Caco-2 (cell line): ENCODE measurements at regions not wholly inside any gene's neighbourhood (a gene's known extent, or its start where the extent isn't known, plus 50 kb on each side); places are given as distances from the start of the nearest gene placed in this dataset.

Source experiments
- BruUV-seq: library from RNA; stranded (reverse); fragments of 400-500 nt; replicated peaks from 2 replicates; lab custom pipeline; 2021; lab: Mats Ljungman, UMichigan
- CTCF ChIA-PET: fragments of 300-600 bp; sonication (Branson Sonifier 250); formaldehyde crosslinking; loops from one replicate; lab custom pipeline; 2022; ENCODE audit warnings: antibody characterized with exemption; lab: Charles Lee
- POLR2A ChIA-PET: fragments of 300-600 bp; sonication (Branson Sonifier 250); formaldehyde crosslinking; loops from one replicate; lab custom pipeline; 2022; ENCODE audit warnings: antibody characterized with exemption; lab: Charles Lee
- DNase-seq, 2 experiments: peaks; one replicate each; pipeline versions ENCODE4 v3.0.0 to v3.0.0-alpha.2; 2020 to 2022
- H3K27me3 ChIP-seq: replicated peaks from 2 replicates; pipeline ENCODE4 v1.6.0; 2011; ENCODE audit warnings: low read length; ENCODE audit not compliant: control insufficient read depth, insufficient read depth
- H3K36me3 ChIP-seq: 2 replicates; pipeline ENCODE4 v1.5.1; 2011; ENCODE audit warnings: low read length; ENCODE audit not compliant: control insufficient read depth, insufficient read depth
- H3K4me1 ChIP-seq: fragments of 250-450 bp; sonication (Bioruptor Pico); 2 replicates; pipeline ENCODE4 v1.5.1; 2020; ENCODE audit warnings: mild to moderate bottlenecking
- H3K4me3 ChIP-seq: 2 replicates; pipeline ENCODE4 v1.5.1; 2011; ENCODE audit warnings: low read depth, mild to moderate bottlenecking, control low read depth, low read length
- H3K9me3 ChIP-seq: fragments of 250-450 bp; sonication (Bioruptor Pico); 2 replicates; pipeline ENCODE4 v1.5.1; 2020; ENCODE audit warnings: mild to moderate bottlenecking, moderate library complexity
- H3K27ac Mint-ChIP-seq: one replicate; pipeline ENCODE4 v1.8.0; 2022; ENCODE audit warnings: mixed read lengths; ENCODE audit not compliant: unreplicated experiment
- H3K27me3 Mint-ChIP-seq: one replicate; pipeline ENCODE4 v1.8.0; 2022; ENCODE audit warnings: mixed read lengths; ENCODE audit not compliant: insufficient read depth, unreplicated experiment
- H3K36me3 Mint-ChIP-seq: one replicate; pipeline ENCODE4 v1.8.0; 2022; ENCODE audit warnings: mild to moderate bottlenecking, mixed read lengths; ENCODE audit not compliant: insufficient read depth, unreplicated experiment
- H3K4me1 Mint-ChIP-seq: one replicate; pipeline ENCODE4 v1.8.0; 2022; ENCODE audit warnings: low read depth, mixed read lengths; ENCODE audit not compliant: unreplicated experiment
- H3K4me3 Mint-ChIP-seq: one replicate; pipeline ENCODE4 v1.8.0; 2022; ENCODE audit warnings: mild to moderate bottlenecking, moderate library complexity, mixed read lengths; ENCODE audit not compliant: unreplicated experiment
- H3K9me3 Mint-ChIP-seq: one replicate; pipeline ENCODE4 v1.8.0; 2022; ENCODE audit warnings: mixed read lengths; ENCODE audit not compliant: unreplicated experiment
- intact Hi-C: fragments of 100-400 bp; cut with micrococcal nuclease; formaldehyde crosslinking; loops from one replicate; pipeline ENCODE4 v1.10.0; 2022; ENCODE audit not compliant: unreplicated experiment
- TF ChIP-seq, protein P1 (sequence below), 2 experiments: fragments of 200-600 bp in 1 of 2; IDR thresholded peaks; 1 replicate in 1 of 2; 2 replicates in 1 of 2; pipeline versions ENCODE4 v1.5.1 to v1.8.0; 2011 to 2022; ENCODE audit warnings: antibody characterized with exemption in 1 of 2, control low read depth in 1 of 2, inconsistent platforms in 1 of 2, low read depth in 1 of 2, low read length in 1 of 2, mild to moderate bottlenecking in 1 of 2, moderate library complexity in 1 of 2; ENCODE audit not compliant: insufficient read depth in 1 of 2, severe bottlenecking in 1 of 2, unreplicated experiment in 1 of 2

DNA sequence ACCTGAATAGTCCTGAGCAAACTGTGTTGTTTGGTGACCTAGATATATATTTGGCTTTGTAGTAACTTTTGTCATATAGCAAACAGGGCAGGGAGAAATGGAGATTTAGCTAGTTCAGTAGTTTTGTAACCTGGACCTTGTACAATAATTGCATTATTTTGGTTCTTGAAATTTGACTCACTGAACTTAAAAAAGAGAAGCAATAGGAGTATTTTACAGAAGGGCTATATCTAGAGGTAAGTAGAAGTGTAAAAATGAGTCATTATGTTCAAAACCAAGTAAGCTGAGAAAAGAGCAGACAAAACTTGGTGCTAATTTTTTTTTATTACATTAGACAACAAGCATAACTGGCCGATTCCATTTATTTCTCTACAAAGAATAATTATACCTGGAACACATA lies 505.4 kb downstream of the ZIC1 start:
- H3K27ac Mint-ChIP-seq = no peak overlapping the region
- no peak overlapping the region for H3K4me3 Mint-ChIP-seq
- H3K4me1 ChIP-seq = no peaks in the 10 kb centered on the region
- BruUV-seq = no TSS peak
- CTCF ChIA-PET = interaction anchor here (0.6 kb wide), 1 partner anchor 163 kb away, joined by 3 read pairs; no protein-coding TSS in a partner anchor
- POLR2A ChIA-PET = no interaction called here
- no peaks in the 10 kb centered on the region for H3K36me3 ChIP-seq
- H3K4me1 Mint-ChIP-seq = no peaks in the 10 kb centered on the region
- H3K9me3 Mint-ChIP-seq = no peaks in the 10 kb centered on the region
- TF ChIP-seq, protein P1, sequence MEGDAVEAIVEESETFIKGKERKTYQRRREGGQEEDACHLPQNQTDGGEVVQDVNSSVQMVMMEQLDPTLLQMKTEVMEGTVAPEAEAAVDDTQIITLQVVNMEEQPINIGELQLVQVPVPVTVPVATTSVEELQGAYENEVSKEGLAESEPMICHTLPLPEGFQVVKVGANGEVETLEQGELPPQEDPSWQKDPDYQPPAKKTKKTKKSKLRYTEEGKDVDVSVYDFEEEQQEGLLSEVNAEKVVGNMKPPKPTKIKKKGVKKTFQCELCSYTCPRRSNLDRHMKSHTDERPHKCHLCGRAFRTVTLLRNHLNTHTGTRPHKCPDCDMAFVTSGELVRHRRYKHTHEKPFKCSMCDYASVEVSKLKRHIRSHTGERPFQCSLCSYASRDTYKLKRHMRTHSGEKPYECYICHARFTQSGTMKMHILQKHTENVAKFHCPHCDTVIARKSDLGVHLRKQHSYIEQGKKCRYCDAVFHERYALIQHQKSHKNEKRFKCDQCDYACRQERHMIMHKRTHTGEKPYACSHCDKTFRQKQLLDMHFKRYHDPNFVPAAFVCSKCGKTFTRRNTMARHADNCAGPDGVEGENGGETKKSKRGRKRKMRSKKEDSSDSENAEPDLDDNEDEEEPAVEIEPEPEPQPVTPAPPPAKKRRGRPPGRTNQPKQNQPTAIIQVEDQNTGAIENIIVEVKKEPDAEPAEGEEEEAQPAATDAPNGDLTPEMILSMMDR (IDR thresholded peaks at IDR 0.05; ENCODE audit: insufficient read depth in 1 of 2, low read depth in 1 of 2, low read length in 1 of 2, severe bottlenecking in 1 of 2, unreplicated experiment in 1 of 2) = no peak
- DNase-seq = no peak
- H3K27me3 Mint-ChIP-seq = no peaks in the 10 kb centered on the region
- H3K36me3 Mint-ChIP-seq = no peaks in the 10 kb centered on the region
- intact Hi-C loops = no loop called here
- H3K4me3 ChIP-seq = no peak overlapping the region
- H3K27me3 ChIP-seq = no peaks in the 10 kb centered on the region
- H3K9me3 ChIP-seq = no peaks in the 10 kb centered on the region

DNA sequence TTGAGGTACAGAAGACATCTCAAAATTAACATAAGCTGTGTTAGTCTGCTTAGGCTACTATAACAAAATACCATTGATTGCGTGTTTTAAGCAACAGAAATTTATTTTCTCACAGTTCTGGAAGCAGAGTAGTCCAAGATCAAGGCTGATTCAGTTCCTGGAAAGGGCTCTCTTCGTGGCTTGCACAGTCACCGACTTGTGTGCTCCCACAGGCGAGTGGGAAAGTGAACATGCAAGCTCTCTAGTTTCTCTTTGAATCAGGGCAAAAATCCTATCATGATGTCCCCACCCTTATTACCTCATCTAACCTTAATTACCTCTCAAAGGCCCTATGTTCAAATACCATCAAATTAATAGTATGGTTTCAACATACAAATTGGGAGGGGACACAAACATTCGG lies 505.9 kb downstream of the ZIC1 start:
- no peak overlapping the region for H3K4me3 ChIP-seq
- CTCF ChIA-PET = no interaction called here
- no TSS peak for BruUV-seq

DNA sequence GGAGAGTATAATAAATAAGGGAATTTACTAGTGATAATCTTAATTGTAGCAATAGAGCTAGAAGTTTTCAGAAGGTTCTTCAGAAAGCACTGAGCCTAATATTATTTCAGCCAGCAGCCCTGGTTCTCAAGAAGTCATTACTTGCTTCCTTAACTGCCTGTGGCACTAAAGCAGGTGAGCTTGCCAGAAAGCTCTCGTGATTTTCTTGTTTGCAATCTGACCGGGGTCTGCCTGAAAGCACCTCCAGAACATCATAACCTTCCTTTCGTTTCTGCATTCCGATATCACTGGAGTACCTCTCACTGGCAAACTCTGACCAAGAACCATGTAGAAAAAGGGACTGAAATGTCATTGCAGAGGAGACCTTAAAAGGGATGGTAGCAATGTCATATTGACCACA lies 510.3 kb downstream of the ZIC1 start:
- TF ChIP-seq, protein P1 (IDR thresholded peaks at IDR 0.05; ENCODE audit: insufficient read depth in 1 of 2, low read depth in 1 of 2, low read length in 1 of 2, severe bottlenecking in 1 of 2, unreplicated experiment in 1 of 2) = no peak
- Mint-ChIP-seq H3K4me3 (no peak overlapping the region), H3K27ac (no peak overlapping the region), H3K27me3 (no peaks in the 10 kb centered on the region), H3K4me1 (no peaks in the 10 kb centered on the region), H3K36me3 (no peaks in the 10 kb centered on the region), H3K9me3 (no peaks in the 10 kb centered on the region)
- no peaks in the 10 kb centered on the region for H3K4me1 ChIP-seq
- H3K9me3 ChIP-seq = no peaks in the 10 kb centered on the region
- DNase-seq = no peak
- H3K27me3 ChIP-seq = no peaks in the 10 kb centered on the region
- POLR2A ChIA-PET = no interaction called here
- H3K36me3 ChIP-seq = no peaks in the 10 kb centered on the region
- no peak overlapping the region for H3K4me3 ChIP-seq
- BruUV-seq = no TSS peak
- intact Hi-C loops = no loop called here
- CTCF ChIA-PET = no interaction called here

More for the DNA sequence above, 505.9 kb downstream of the ZIC1 start:
- POLR2A ChIA-PET = no interaction called here
- H3K4me1 Mint-ChIP-seq = no peaks in the 10 kb centered on the region
- no peaks in the 10 kb centered on the region for H3K27me3 ChIP-seq
- intact Hi-C loops = no loop called here
- no peaks in the 10 kb centered on the region for H3K36me3 Mint-ChIP-seq
- no peaks in the 10 kb centered on the region for H3K4me1 ChIP-seq
- no peak overlapping the region for H3K27ac Mint-ChIP-seq
- H3K9me3 Mint-ChIP-seq = no peaks in the 10 kb centered on the region
- TF ChIP-seq, protein P1 (IDR thresholded peaks at IDR 0.05; ENCODE audit: insufficient read depth in 1 of 2, low read depth in 1 of 2, low read length in 1 of 2, severe bottlenecking in 1 of 2, unreplicated experiment in 1 of 2) = no peak
- no peaks in the 10 kb centered on the region for H3K36me3 ChIP-seq
- no peak for DNase-seq
- no peaks in the 10 kb centered on the region for H3K27me3 Mint-ChIP-seq
- no peaks in the 10 kb centered on the region for H3K9me3 ChIP-seq
- H3K4me3 Mint-ChIP-seq = no peak overlapping the region
